HepG2 (cell line): ENCODE measurements at regions not wholly inside any gene's neighbourhood (a gene's known extent, or its start where the extent isn't known, plus 50 kb on each side); places are given as distances from the start of the nearest gene placed in this dataset.

Experiments used
- ATAC-seq: fragments of 200-7000 bp; cut with Tn5 transposase; 3 replicates; pipeline ENCODE4 v1.9.1; 2020; ENCODE audit warnings: mild to moderate bottlenecking, moderate library complexity
- BruUV-seq: library from RNA; stranded (reverse); fragments of 400-500 nt; replicated peaks from 2 replicates; lab custom pipeline; 2021; lab: Mats Ljungman, UMichigan
- CTCF ChIA-PET: fragments of 300-600 bp; formaldehyde crosslinking; extraction: SDS; loops from one replicate; lab custom pipeline; 2021; ENCODE audit warnings: low total read pairs, inconsistent platforms, low intra/inter-chr PET ratio; lab: Yijun Ruan, JAX
- POLR2A ChIA-PET: fragments of 350-600 bp; sonication (Branson Sonifier 250); formaldehyde crosslinking; loops from one replicate; lab custom pipeline; 2020; ENCODE audit warnings: antibody characterized with exemption, inconsistent platforms; lab: Yijun Ruan, JAX
- DNase-seq: peaks from one replicate; pipeline ENCODE4 v3.0.0-alpha.2; 2015; ENCODE audit warnings: low spot score
- FAIRE-seq: peaks from 3 replicates; lab custom pipeline; 2011; peaks lifted over from hg19 to GRCh38; lab: Jason Lieb, UNC
- H2AFZ ChIP-seq: one replicate; pipeline ENCODE4 v1.6.1; 2011; ENCODE audit warnings: low read length, inconsistent platforms
- H3K27ac ChIP-seq: fragments of 300-600 bp; 3 replicates; pipeline ENCODE4 v1.8.0; 2011; ENCODE audit warnings: mixed run types, mild to moderate bottlenecking, mixed read lengths, low read length, inconsistent platforms; ENCODE audit not compliant: insufficient read depth; ENCODE audit errors: extremely low read length
- H3K27me3 ChIP-seq, 2 experiments: fragments of 200-600 bp in 1 of 2; 2 replicates in 1 of 2; 3 replicates in 1 of 2; pipeline versions ENCODE4 v1.6.0 to v1.8.0; 2011; ENCODE audit warnings: low read length in 2 of 2, mild to moderate bottlenecking in 2 of 2, moderate library complexity in 2 of 2, inconsistent platforms in 1 of 2; ENCODE audit not compliant: insufficient read depth in 2 of 2, control insufficient read depth in 1 of 2
- H3K36me3 ChIP-seq, 2 experiments: fragments of 200-600 bp in 1 of 2; replicated peaks in 1 of 2; 2 replicates in 1 of 2; 3 replicates in 1 of 2; pipeline versions ENCODE4 v1.5.1 to v1.8.0; 2011; ENCODE audit warnings: low read length in 2 of 2, inconsistent platforms in 1 of 2; ENCODE audit not compliant: insufficient read depth in 2 of 2, control insufficient read depth in 1 of 2
- H3K4me1 ChIP-seq: 2 replicates; pipeline ENCODE4 v1.5.1; 2012; ENCODE audit warnings: low read length, inconsistent platforms; ENCODE audit not compliant: insufficient read depth
- H3K4me2 ChIP-seq: 2 replicates; pipeline ENCODE4 v1.6.0; 2011; ENCODE audit warnings: low read depth, low read length, inconsistent platforms
- H3K4me3 ChIP-seq, 3 experiments: fragments of 200-600 bp in 1 of 3; sonication (generic), shearing (Covaris generic) in 1 of 3; replicated peaks in 1 of 3; 2 replicates each; pipeline ENCODE4 v1.5.1; 2011 to 2016; ENCODE audit warnings: low read length in 3 of 3, inconsistent platforms in 2 of 3, low read depth in 2 of 3, mild to moderate bottlenecking in 2 of 3, control low read depth in 1 of 3, mixed read lengths in 1 of 3; ENCODE audit not compliant: insufficient read depth in 1 of 3
- H3K79me2 ChIP-seq: one replicate; pipeline ENCODE4 v1.6.1; 2011; ENCODE audit warnings: low read length, inconsistent platforms; ENCODE audit not compliant: insufficient read depth
- H3K9ac ChIP-seq: 2 replicates; pipeline ENCODE4 v1.6.0; 2011; ENCODE audit warnings: mild to moderate bottlenecking, low read depth, low read length, inconsistent platforms; ENCODE audit not compliant: insufficient read depth
- H3K9me3 ChIP-seq: 2 replicates; pipeline ENCODE4 v1.5.1; 2012; ENCODE audit warnings: mild to moderate bottlenecking, low read length
- H4K20me1 ChIP-seq: 2 replicates; pipeline ENCODE4 v1.6.0; 2011; ENCODE audit warnings: inconsistent platforms, mild to moderate bottlenecking, low read length, moderate library complexity; ENCODE audit not compliant: insufficient read depth
- ATF1 ChIP-seq: IDR thresholded peaks from 2 replicates; pipeline ENCODE4 v1.6.1; 2016; ENCODE audit warnings: mild to moderate bottlenecking, control low read depth
- E2F5 ChIP-seq: sonication (generic); formaldehyde crosslinking; conservative IDR thresholded peaks from 2 replicates; pipeline ENCODE4 v1.4.0; 2020; ENCODE audit warnings: missing genetic modification reagents
- FIP1L1 ChIP-seq: fragments of 200-400 bp; formaldehyde crosslinking; IDR thresholded peaks from 2 replicates; pipeline ENCODE4 v1.6.1; 2018; ENCODE audit warnings: low read depth, mild to moderate bottlenecking, low read length, moderate library complexity, borderline replicate concordance; ENCODE audit not compliant: insufficient read depth
- HIC2 ChIP-seq: sonication (generic); formaldehyde crosslinking; IDR thresholded peaks from 2 replicates; pipeline ENCODE4 v1.9.0; 2022; ENCODE audit warnings: low read depth, missing genetic modification reagents
- NFIC ChIP-seq: IDR thresholded peaks from 2 replicates; pipeline ENCODE4 v1.6.1; 2012; ENCODE audit warnings: mild to moderate bottlenecking, low read length, inconsistent platforms
- NFYC ChIP-seq: IDR thresholded peaks from 2 replicates; pipeline ENCODE4 v1.6.1; 2016; ENCODE audit warnings: missing genetic modification reagents, missing compliant biosample characterization
- PRDM10 ChIP-seq: sonication (generic); formaldehyde crosslinking; IDR thresholded peaks from 2 replicates; pipeline ENCODE4 v1.4.0; 2020; ENCODE audit warnings: low read depth, missing genetic modification reagents
- SNAPC5 ChIP-seq: sonication (generic); formaldehyde crosslinking; IDR thresholded peaks from 2 replicates; pipeline ENCODE4 v1.8.1; 2023; ENCODE audit warnings: mild to moderate bottlenecking, missing genetic modification reagents, borderline replicate concordance
- WGBS: methylation state at CpG from one replicate; pipeline ENCODE4 v1.1.6; 2017; ENCODE audit warnings: low lambda C conversion rate; 5-methylcytosine and 5-hydroxymethylcytosine counted together
- in situ Hi-C: cut with HindIII; loops from 2 replicates; pipeline ENCODE4 v1.10.0; 2017; ENCODE audit warnings: low pct_unique_long_range_greater_than_20kb; ENCODE audit not compliant: extremely low pct_ligation_motif_present
- intact Hi-C: fragments of 100-400 bp; cut with micrococcal nuclease; formaldehyde crosslinking; loops from one replicate; pipeline ENCODE4 v1.10.0; 2022; ENCODE audit not compliant: unreplicated experiment

- Histone ChIP-seq H2AFZ (no peak overlapping the region), H3K4me3 (no peak overlapping the region), H4K20me1 (no peaks in the 10 kb centered on the region), H3K79me2 (no peaks in the 10 kb centered on the region), H3K27me3 (no peaks in the 10 kb centered on the region), H3K9ac (no peak overlapping the region), H3K4me1 (no peaks in the 10 kb centered on the region), H3K4me2 (no peak overlapping the region), H3K27ac (no peak overlapping the region), H3K36me3 (no peaks in the 10 kb centered on the region), H3K9me3 (no peaks in the 10 kb centered on the region)
- in situ Hi-C loops (no loop called here), intact Hi-C loops (no loop called here)
- 9% methylated on average over 5 of the region's 5 CpGs for WGBS
- no peak for ATAC-seq
- DNase-seq = no peak
- ChIA-PET CTCF (no interaction called here), POLR2A (no interaction called here)
- TF ChIP-seq NFIC (no peak), PRDM10 (no peak), ATF1 (CRISPR knock-in tag) (no peak), SNAPC5 (CRISPR knock-in tag) (no peak), FIP1L1 (no peak), HIC2 (CRISPR knock-in tag) (no peak), NFYC (no peak), E2F5 (CRISPR knock-in tag) (no peak)
- no peak for FAIRE-seq
- no TSS peak for BruUV-seq
Observed at GRCh38 chr6:112956696-112957535, 609.8 kb downstream of the RFPL4B start.
